Activated CD4-positive, alpha-beta T cell treated with anti-CD3 and anti-CD28 coated beads for 36 hours (primary cell): ENCODE measurements at regions not wholly inside any gene's neighbourhood (a gene's known extent, or its start where the extent isn't known, plus 50 kb on each side); places are given as distances from the start of the nearest gene placed in this dataset.

Experiments
- ATAC-seq: fragments of 200-7000 bp; cut with Tn5 transposase; one replicate; pipeline ENCODE4 v1.10.0; 2021; ENCODE audit warnings: mild to moderate bottlenecking, moderate library complexity
- CTCF ChIA-PET: fragments of 350-600 bp; sonication (Branson Sonifier 250); formaldehyde crosslinking; loops from one replicate; lab custom pipeline; 2021; ENCODE audit warnings: antibody characterized with exemption; lab: Charles Lee
- POLR2A ChIA-PET: fragments of 350-600 bp; sonication (Branson Sonifier 250); formaldehyde crosslinking; loops from one replicate; lab custom pipeline; 2021; ENCODE audit warnings: antibody characterized with exemption, inconsistent platforms; lab: Charles Lee
- DNase-seq: peaks from one replicate; pipeline ENCODE4 v3.0.0-alpha.2; 2020
- H3K27ac Mint-ChIP-seq: one replicate; pipeline ENCODE4 v1.8.0; 2021; ENCODE audit warnings: mixed read lengths
- H3K27me3 Mint-ChIP-seq: one replicate; pipeline ENCODE4 v1.8.0; 2021; ENCODE audit warnings: mixed read lengths
- H3K36me3 Mint-ChIP-seq: one replicate; pipeline ENCODE4 v1.8.0; 2021; ENCODE audit warnings: low read depth, mixed read lengths
- H3K4me1 Mint-ChIP-seq: one replicate; pipeline ENCODE4 v1.8.0; 2021; ENCODE audit warnings: mixed read lengths
- H3K4me3 Mint-ChIP-seq: one replicate; pipeline ENCODE4 v1.8.0; 2021; ENCODE audit warnings: mild to moderate bottlenecking, moderate library complexity, mixed read lengths
- H3K9me3 Mint-ChIP-seq: one replicate; pipeline ENCODE4 v1.8.0; 2021; ENCODE audit warnings: low read depth, mixed read lengths
- intact Hi-C, 2 experiments: fragments of 100-400 bp; cut with DNase I in 1 of 2; cut with micrococcal nuclease in 1 of 2; formaldehyde crosslinking; loops; one replicate each; pipeline versions ENCODE4 v1.14.2 to v1.15.1; 2022 to 2024; cut with DNase I, micrococcal nuclease

DNA sequence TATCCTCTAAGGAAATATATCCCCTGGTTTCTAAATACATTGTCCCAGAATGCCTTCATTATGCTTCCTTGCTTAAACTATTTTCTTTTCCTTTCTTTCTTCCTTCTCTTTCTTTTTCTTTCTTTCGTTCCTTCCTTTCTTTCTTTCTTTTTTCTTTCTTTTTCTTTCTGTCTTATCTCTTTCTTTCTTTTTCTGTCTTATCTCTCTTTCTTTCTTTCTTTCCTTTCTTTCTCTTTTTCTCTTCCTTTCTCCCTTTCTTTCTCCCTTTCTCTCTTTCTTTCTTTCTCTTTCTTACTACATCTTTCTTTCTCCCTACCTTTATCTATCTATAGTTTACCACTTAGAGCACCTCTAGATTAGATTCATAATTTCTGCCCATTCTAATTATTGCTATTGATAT lies 552.1 kb downstream of the PYDC2 start:
- Mint-ChIP-seq H3K4me1 (no peaks in the 10 kb centered on the region), H3K4me3 (no peak overlapping the region), H3K27me3 (no peaks in the 10 kb centered on the region), H3K36me3 (no peaks in the 10 kb centered on the region), H3K27ac (no peak overlapping the region), H3K9me3 (peaks cover 7% of the 10 kb centered on the region)
- DNase-seq (no peak), ATAC-seq (no peak)
- ChIA-PET CTCF (no interaction called here), POLR2A (no interaction called here)
- intact Hi-C loops: no loop called here

DNA sequence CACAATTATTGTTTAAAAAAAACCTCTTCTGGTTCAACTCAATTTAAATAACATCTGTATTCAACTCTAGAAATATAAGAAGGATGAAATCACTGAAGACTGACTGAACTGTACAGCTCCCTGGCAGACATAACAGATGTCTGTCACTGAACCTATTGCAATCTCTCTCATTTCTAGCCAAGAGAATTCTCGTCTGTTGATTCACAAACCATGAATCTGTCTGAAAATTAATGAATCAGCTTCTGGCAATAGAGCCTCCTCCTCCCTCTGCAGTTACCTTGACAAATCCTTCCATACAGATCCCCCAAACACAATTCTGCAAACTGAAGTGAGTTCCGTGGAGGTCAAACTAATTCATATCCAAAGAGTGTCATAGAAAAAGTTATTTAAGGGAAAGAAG lies 561.4 kb downstream of the PYDC2 start:
- intact Hi-C loops: no loop called here

DNA sequence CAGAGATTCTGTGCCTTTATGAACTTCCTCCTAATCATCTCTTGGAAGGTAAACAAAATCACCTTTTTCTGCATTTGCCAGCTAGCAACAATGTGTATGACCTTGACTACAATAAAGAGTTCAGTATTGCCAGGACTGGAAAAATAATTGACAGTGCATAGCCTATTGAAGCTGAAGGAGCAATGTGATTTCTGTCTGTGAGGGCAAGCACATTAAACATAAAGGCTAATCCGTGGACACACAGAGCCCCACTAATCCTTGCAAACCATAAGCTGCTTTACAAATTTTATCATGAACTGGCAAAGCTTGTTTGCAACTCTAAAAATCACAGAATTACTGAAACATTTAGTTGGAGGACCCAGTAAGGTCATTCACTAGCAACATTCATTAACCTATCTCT lies 563.8 kb downstream of the PYDC2 start:
- Mint-ChIP-seq H3K27ac (no peak overlapping the region), H3K36me3 (no peaks in the 10 kb centered on the region), H3K27me3 (no peaks in the 10 kb centered on the region), H3K4me3 (no peak overlapping the region), H3K4me1 (no peaks in the 10 kb centered on the region), H3K9me3 (no peaks in the 10 kb centered on the region)
- ChIA-PET CTCF (no interaction called here), POLR2A (interaction anchor here (0.6 kb wide), 1 partner anchor 10 kb away, joined by 3 read pairs; no protein-coding TSS in a partner anchor)
- DNase-seq (no peak), ATAC-seq (no peak)
- intact Hi-C loops: no loop called here

More for the DNA sequence above, 561.4 kb downstream of the PYDC2 start:
- H3K4me1 Mint-ChIP-seq: no peaks in the 10 kb centered on the region
- ChIA-PET POLR2A (no interaction called here), CTCF (no interaction called here)
- ATAC-seq (no peak), DNase-seq (no peak)
- H3K9me3 Mint-ChIP-seq: no peaks in the 10 kb centered on the region
- H3K4me3 Mint-ChIP-seq: no peak overlapping the region
- no peaks in the 10 kb centered on the region for H3K36me3 Mint-ChIP-seq
- no peak overlapping the region for H3K27ac Mint-ChIP-seq
- H3K27me3 Mint-ChIP-seq: no peaks in the 10 kb centered on the region

DNA sequence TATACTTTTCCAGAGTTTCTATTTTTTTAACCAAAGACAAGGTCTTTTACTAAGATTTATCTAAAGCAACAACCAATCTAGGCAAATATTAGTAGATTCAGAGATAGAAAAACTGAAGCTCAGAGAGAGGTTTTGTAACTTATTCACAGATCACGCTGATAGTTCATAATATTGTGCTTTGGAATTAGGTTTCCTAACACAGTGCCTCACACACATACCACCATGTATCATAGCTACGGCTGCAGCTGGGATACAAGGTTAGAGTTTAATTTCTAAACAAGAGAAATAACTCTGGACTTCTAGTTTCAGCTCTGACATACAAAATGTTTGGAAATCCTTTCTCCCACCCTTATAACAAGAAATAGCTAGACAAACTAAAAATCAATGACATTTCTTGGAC lies 565.7 kb downstream of the PYDC2 start:
- H3K27ac Mint-ChIP-seq: no peak overlapping the region
- H3K36me3 Mint-ChIP-seq: no peaks in the 10 kb centered on the region
- ChIA-PET CTCF (no interaction called here), POLR2A (no interaction called here)
- H3K27me3 Mint-ChIP-seq: no peaks in the 10 kb centered on the region
- H3K9me3 Mint-ChIP-seq: no peaks in the 10 kb centered on the region
- no peak overlapping the region for H3K4me3 Mint-ChIP-seq
- DNase-seq: no peak
- intact Hi-C loops: no loop called here
- ATAC-seq: no peak
- no peaks in the 10 kb centered on the region for H3K4me1 Mint-ChIP-seq

DNA sequence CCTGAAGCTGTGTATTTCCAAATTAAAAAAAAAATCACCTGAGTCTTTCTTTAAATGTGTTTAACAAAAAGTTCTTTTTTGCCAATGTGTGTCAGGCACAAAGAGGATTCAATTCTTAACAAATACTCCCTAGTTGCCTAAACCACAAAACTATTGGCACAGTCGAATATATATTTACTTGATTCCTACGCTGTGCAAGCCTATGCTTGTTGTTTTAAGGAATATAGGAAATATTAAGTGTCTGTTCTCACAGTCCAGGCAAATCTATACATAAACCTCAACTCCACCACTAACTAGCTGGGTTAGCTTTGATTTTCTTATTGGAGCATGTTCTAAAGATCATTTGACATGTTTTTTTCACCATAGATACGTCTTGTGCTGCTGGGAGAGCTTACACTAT lies 571.0 kb downstream of the PYDC2 start:
- H3K27ac Mint-ChIP-seq: no peak overlapping the region
- H3K27me3 Mint-ChIP-seq: no peaks in the 10 kb centered on the region
- H3K9me3 Mint-ChIP-seq: peaks cover 5% of the 10 kb centered on the region
- ChIA-PET POLR2A (no interaction called here), CTCF (no interaction called here)
- H3K36me3 Mint-ChIP-seq: no peaks in the 10 kb centered on the region
- no peaks in the 10 kb centered on the region for H3K4me1 Mint-ChIP-seq
- ATAC-seq (no peak), DNase-seq (no peak)
- no peak overlapping the region for H3K4me3 Mint-ChIP-seq
- intact Hi-C loops: no loop called here

DNA sequence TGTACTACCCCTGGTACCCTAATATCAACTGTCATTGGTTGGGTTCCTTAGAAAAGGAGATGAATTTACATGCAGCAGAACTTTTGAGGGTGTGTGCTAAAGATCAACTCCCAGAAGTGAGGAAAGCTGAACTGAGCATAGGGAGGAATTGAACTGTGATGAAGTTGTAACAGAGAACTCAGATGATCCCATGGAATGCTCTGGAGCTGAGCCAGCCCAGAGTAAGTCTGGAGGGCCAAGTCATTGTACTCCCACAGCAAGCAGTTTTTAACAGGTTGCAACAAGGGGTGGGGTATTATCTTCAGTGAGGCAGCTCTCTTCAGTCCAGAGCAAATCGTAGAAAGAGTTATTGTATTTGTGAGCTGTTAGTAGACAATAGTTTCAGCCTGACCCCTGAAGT lies 572.3 kb downstream of the PYDC2 start:
- H3K4me3 Mint-ChIP-seq: no peak overlapping the region
- CTCF ChIA-PET: no interaction called here
- peaks cover 5% of the 10 kb centered on the region for H3K9me3 Mint-ChIP-seq
- no peaks in the 10 kb centered on the region for H3K27me3 Mint-ChIP-seq
- no peaks in the 10 kb centered on the region for H3K4me1 Mint-ChIP-seq
- no peaks in the 10 kb centered on the region for H3K36me3 Mint-ChIP-seq
- POLR2A ChIA-PET: interaction anchor here (0.7 kb wide), 1 partner anchor 10 kb away, joined by 8 read pairs; no protein-coding TSS in a partner anchor
- no peak for DNase-seq
- intact Hi-C loops: no loop called here
- no peak overlapping the region for H3K27ac Mint-ChIP-seq
- ATAC-seq: no peak

DNA sequence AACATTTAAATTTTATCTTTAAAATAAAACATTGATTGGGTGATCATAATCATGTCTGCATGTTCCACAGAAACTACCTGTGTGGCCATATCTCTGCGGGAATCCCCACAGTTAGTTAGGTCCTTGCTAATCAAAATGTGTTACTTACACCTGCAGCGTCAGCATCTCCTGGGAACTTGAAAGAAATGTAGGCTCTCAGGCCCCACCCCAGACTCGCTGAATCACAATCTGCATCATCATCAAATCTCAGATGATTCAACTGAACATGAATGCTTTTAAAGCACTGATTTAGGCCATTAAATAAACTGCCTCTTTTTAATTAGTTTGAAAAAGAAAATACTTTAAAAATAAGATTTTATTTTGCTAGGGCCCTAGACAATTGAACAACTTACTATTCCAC lies 577.8 kb downstream of the PYDC2 start:
- Mint-ChIP-seq H3K4me3 (no peak overlapping the region), H3K27ac (no peak overlapping the region), H3K36me3 (no peaks in the 10 kb centered on the region), H3K9me3 (no peaks in the 10 kb centered on the region), H3K27me3 (no peaks in the 10 kb centered on the region), H3K4me1 (no peaks in the 10 kb centered on the region)
- DNase-seq: no peak
- intact Hi-C loops: no loop called here
- ATAC-seq: no peak
- CTCF ChIA-PET: no interaction called here
- POLR2A ChIA-PET: no interaction called here

DNA sequence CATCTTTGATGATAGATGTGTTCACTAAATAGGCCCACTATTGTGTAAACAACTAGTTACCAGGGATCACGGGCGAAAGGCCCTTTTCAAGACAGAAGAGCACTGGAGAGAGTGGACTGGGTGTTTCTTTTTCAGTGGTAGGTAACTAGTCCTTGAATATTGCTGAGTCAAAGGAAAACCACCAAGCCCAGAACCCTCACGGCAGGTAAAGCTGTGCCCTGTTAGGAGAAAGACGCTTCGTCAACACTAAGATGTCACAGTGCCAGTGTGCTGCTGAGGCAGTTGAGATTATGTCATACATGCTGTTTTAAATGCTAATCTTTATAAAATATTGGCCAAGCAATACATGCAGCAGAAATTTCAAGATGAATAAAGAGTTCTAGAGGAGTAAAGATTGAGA lies 578.6 kb downstream of the PYDC2 start:
- H3K4me3 Mint-ChIP-seq: no peak overlapping the region
- no peak overlapping the region for H3K27ac Mint-ChIP-seq
- ChIA-PET CTCF (no interaction called here), POLR2A (no interaction called here)
- H3K27me3 Mint-ChIP-seq: no peaks in the 10 kb centered on the region
- ATAC-seq: no peak
- intact Hi-C loops: no loop called here
- no peak for DNase-seq
- H3K4me1 Mint-ChIP-seq: no peaks in the 10 kb centered on the region
- no peaks in the 10 kb centered on the region for H3K36me3 Mint-ChIP-seq
- no peaks in the 10 kb centered on the region for H3K9me3 Mint-ChIP-seq

DNA sequence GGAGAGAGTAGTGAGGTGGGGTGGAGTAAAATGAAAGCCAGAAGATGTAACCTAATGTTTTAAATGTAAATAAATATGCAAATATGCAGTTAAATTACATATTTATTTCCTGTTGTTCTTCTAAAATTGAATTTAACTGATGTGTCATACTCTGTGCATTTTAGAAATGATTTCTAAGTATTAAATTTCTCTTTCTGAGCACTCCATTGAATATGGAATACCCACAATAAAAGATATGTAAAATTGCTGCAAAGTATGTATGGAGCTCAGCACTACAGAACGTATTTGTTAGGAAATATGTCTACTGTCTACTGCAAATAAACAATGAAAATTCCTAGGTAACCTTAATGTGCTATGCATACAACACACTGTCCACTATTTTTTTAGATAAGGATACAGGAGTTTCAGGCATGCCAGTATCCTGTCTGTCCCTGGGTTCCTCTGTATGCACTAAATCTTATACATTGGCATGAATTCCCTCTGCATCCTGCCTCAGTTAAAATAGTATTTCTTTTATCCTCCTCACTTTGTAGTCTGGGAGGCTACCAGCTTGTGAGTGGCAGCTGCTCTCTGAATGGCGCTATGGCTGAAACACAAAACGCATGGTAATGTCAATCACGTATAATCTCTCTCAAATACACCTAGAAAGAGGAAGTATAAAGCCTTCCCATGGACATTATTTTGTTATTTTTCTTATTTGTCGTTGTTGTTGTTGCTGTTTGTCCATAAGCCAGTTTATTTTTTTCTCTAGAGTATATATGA lies 579.5 kb downstream of the PYDC2 start:
- Mint-ChIP-seq H3K36me3 (no peaks in the 10 kb centered on the region), H3K27ac (no peak overlapping the region), H3K4me1 (no peaks in the 10 kb centered on the region), H3K4me3 (no peak overlapping the region), H3K9me3 (no peaks in the 10 kb centered on the region), H3K27me3 (no peaks in the 10 kb centered on the region)
- no peak for DNase-seq
- no peak for ATAC-seq
- CTCF ChIA-PET: no interaction called here
- POLR2A ChIA-PET: no interaction called here
- intact Hi-C loops: no loop called here

DNA sequence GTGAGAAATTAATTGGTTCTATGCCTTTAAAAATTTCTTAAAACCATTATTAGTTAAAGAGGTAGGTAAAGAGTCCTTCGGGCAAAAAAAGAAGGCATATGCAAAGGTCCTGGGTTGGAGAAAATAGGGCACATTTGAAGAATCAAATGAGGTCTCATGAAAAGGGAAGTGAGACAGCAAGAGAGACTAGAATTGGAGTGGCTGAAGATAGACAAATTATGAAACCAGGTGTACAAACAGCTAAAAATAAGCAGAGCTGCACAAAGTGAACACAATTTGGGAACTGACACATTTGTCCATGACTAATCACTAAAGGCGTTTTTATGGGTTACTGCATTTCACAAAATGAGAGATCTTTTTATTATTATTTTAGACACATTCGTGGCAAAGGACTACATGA lies 581.2 kb downstream of the PYDC2 start:
- POLR2A ChIA-PET: no interaction called here
- no peaks in the 10 kb centered on the region for H3K4me1 Mint-ChIP-seq
- DNase-seq (no peak), ATAC-seq (no peak)
- H3K27ac Mint-ChIP-seq: no peak overlapping the region
- no peaks in the 10 kb centered on the region for H3K36me3 Mint-ChIP-seq
- H3K27me3 Mint-ChIP-seq: no peaks in the 10 kb centered on the region
- no peak overlapping the region for H3K4me3 Mint-ChIP-seq
- intact Hi-C loops: no loop called here
- CTCF ChIA-PET: no interaction called here
- no peaks in the 10 kb centered on the region for H3K9me3 Mint-ChIP-seq

DNA sequence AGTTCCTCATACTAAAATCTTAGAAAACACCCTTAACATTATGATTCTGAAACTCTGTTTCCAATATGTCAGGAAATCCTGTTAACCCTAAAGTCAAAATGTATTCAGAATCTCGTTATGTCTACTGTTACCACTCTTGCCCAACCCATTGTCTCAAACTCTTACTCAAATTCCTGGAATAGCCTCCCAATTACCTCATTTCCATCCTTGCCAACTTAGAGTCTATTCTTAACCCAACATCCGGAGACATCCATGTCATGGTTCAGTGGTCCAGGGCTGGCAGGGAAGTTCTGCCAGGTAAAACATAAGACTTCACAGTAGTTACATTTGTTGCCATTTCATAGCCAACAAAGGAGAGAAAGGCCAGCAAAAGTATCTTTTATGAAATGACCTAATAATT lies 593.9 kb downstream of the PYDC2 start:
- H3K27me3 Mint-ChIP-seq: no peaks in the 10 kb centered on the region
- no peaks in the 10 kb centered on the region for H3K9me3 Mint-ChIP-seq
- no peaks in the 10 kb centered on the region for H3K36me3 Mint-ChIP-seq
- intact Hi-C loops: no loop called here
- H3K27ac Mint-ChIP-seq: no peak overlapping the region
- H3K4me3 Mint-ChIP-seq: no peak overlapping the region
- H3K4me1 Mint-ChIP-seq: no peaks in the 10 kb centered on the region
- no peak for DNase-seq
- ChIA-PET CTCF (no interaction called here), POLR2A (no interaction called here)
- ATAC-seq: no peak

DNA sequence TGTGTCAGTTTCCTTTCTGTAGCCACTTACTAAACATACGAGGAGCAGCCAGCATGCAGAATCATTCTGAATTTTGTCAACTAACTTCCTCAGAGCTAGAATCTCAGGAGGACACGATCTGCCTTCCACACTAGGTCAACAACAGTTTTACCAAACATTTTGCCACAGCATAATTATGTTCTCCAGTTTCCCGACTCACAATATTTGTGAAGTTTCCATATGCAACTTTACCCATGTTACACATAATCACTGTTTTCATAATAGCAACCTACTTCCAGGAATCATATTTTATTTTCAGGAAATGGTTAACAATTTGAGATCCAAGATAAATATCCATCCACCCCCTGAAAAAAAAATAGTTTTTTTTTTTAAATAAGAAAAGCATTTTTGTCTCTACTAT lies 595.0 kb downstream of the PYDC2 start:
- POLR2A ChIA-PET: no interaction called here
- no peaks in the 10 kb centered on the region for H3K27me3 Mint-ChIP-seq
- DNase-seq (no peak), ATAC-seq (no peak)
- H3K4me3 Mint-ChIP-seq: no peak overlapping the region
- intact Hi-C loops: no loop called here
- CTCF ChIA-PET: no interaction called here
- H3K36me3 Mint-ChIP-seq: no peaks in the 10 kb centered on the region
- H3K27ac Mint-ChIP-seq: no peak overlapping the region
- no peaks in the 10 kb centered on the region for H3K4me1 Mint-ChIP-seq
- H3K9me3 Mint-ChIP-seq: no peaks in the 10 kb centered on the region
